Upper lobe of left lung (tissue), 6 donors: ENCODE measurements at regions not wholly inside any gene's neighbourhood (a gene's known extent, or its start where the extent isn't known, plus 50 kb on each side); places are given as distances from the start of the nearest gene placed in this dataset.

Experiments
- ATAC-seq, 2 donors: fragments of 200-7000 bp; cut with Tn5 transposase; one replicate each; pipeline ENCODE4 v1.9.1; 2022; ENCODE audit warnings: mild to moderate bottlenecking in 2 of 2, moderate library complexity in 2 of 2; ENCODE audit not compliant: low FRiP score in 2 of 2
- DNase-seq, 2 donors: peaks; one replicate each; pipeline ENCODE4 v3.0.0-alpha.2; 2019 to 2020
- H3K27ac ChIP-seq, 4 donors: fragments of 200-600 bp; sonication (generic); one replicate each; pipeline ENCODE4 v1.5.1; 2016 to 2019
- H3K27me3 ChIP-seq, 4 donors: fragments of 200-600 bp; sonication (generic); one replicate each; pipeline ENCODE4 v1.5.1; 2017 to 2019
- H3K36me3 ChIP-seq, 4 donors: fragments of 200-600 bp; sonication (generic); one replicate each; pipeline ENCODE4 v1.5.1; 2016 to 2019
- H3K4me1 ChIP-seq, 4 donors: fragments of 200-600 bp; sonication (generic); one replicate each; pipeline ENCODE4 v1.5.1; 2018 to 2019
- H3K4me3 ChIP-seq, 4 donors: fragments of 200-600 bp; sonication (generic); one replicate each; pipeline ENCODE4 v1.5.1; 2017 to 2019; ENCODE audit warnings: mild to moderate bottlenecking in 2 of 4, moderate library complexity in 1 of 4
- H3K9me3 ChIP-seq, 4 donors: fragments of 200-600 bp; sonication (generic); one replicate each; pipeline ENCODE4 v1.5.1; 2018 to 2019
- CTCF ChIP-seq, 6 experiments: fragments of 450-650 bp in 4 of 6; fragments of 200-600 bp in 2 of 6; sonication (generic) in 2 of 6; IDR thresholded peaks; one replicate each; pipeline ENCODE4 v1.5.1; 2016 to 2019; ENCODE audit warnings: antibody characterized with exemption in 6 of 6
- EP300 ChIP-seq, 4 donors: sonication (generic); formaldehyde crosslinking; IDR thresholded peaks; one replicate each; pipeline ENCODE4 v1.5.1; 2017; ENCODE audit warnings: antibody characterized with exemption in 4 of 4, control low read depth in 2 of 4
- POLR2A ChIP-seq, 4 donors: fragments of 450-650 bp; IDR thresholded peaks; one replicate each; pipeline ENCODE4 v1.5.1; 2016 to 2017; ENCODE audit warnings: antibody characterized with exemption in 4 of 4, mild to moderate bottlenecking in 2 of 4
- POLR2AphosphoS5 ChIP-seq, 2 donors: sonication (generic); formaldehyde crosslinking; IDR thresholded peaks; one replicate each; pipeline ENCODE4 v1.5.1; 2017; ENCODE audit warnings: antibody characterized with exemption in 2 of 2
- WGBS, 2 donors: methylation state at CpG; one replicate each; pipeline ENCODE4 v1.1.5; 2017 to 2018; 5-methylcytosine and 5-hydroxymethylcytosine counted together
- donor health status: DM: no; HTN: no; CAD: no; lungs with moderate emphysema.
- donor health status: DM: no; HTN: yes; CAD: no; lungs with severe emphysema.

DNA sequence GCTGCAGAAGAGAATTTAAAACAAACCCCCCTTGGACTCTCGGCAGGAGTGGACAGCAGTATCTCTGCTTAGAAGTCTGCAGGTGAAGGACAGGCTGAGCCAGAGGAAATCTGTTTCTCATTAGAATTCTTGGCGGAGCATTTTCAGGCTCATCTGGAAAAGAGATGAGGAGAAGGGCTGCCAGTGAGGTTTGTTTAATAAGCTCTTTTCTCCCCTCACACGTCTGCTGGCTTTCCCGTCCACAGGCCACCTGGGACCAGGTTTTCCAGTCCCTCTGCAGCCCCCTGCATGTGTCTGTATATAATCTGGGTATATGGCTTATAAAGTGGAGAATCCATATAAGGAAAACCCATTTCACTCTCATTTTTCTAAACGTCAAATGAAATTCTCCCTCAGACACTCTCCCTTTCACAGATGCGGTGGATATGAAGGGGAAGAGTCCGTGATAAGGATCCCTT is 155.4 kb upstream of the TPM1 start:
- Histone ChIP-seq H3K9me3 (no peaks in the 10 kb centered on the region), H3K4me3 (no peak overlapping the region), H3K4me1 (peaks cover 0 to 5% (median 1%) of the 10 kb centered on the region in 4 donors), H3K36me3 (no peaks in the 10 kb centered on the region), H3K27me3 (no peaks in the 10 kb centered on the region), H3K27ac (no peak overlapping the region)
- DNase-seq (no peak), ATAC-seq (no peak)
- 68% methylated on average over 7 of the region's 7 CpGs for WGBS, 2 donors
- TF ChIP-seq POLR2A (IDR thresholded peaks at IDR 0.05) (no peak), CTCF (IDR thresholded peaks at IDR 0.05) (no peak)

- Histone ChIP-seq H3K27ac (no peak overlapping the region), H3K9me3 (no peaks in the 10 kb centered on the region), H3K27me3 (no peaks in the 10 kb centered on the region), H3K4me1 (peaks cover 0 to 5% (median 1%) of the 10 kb centered on the region in 4 donors), H3K36me3 (no peaks in the 10 kb centered on the region), H3K4me3 (no peak overlapping the region)
- DNase-seq (no peak), ATAC-seq (no peak)
- 79 to 100% methylated on average over 3 of the region's 3 CpGs for WGBS, 2 donors
- TF ChIP-seq POLR2AphosphoS5 (IDR thresholded peaks at IDR 0.05) = no peak
- no peak for TF ChIP-seq CTCF (IDR thresholded peaks at IDR 0.05)
- no peak for TF ChIP-seq POLR2A (IDR thresholded peaks at IDR 0.05)
- TF ChIP-seq EP300 (IDR thresholded peaks at IDR 0.05) = no peak
Measured at GRCh38 chr15:62888623-62889022, 153.9 kb upstream of the TPM1 start.

GRCh38 chr15:62889141-62889661 is 153.3 kb upstream of the TPM1 start:
- no peak overlapping the region for H3K27ac ChIP-seq
- WGBS, 2 donors = 87% methylated on average over 7 of the region's 7 CpGs

GRCh38 chr15:62889734-62890505 is 152.6 kb upstream of the TPM1 start:
- DNase-seq = no peak

More at GRCh38 chr15:62889141-62889661, 153.3 kb upstream of the TPM1 start:
- no peak overlapping the region for H3K4me3 ChIP-seq
- ATAC-seq = no peak
- peaks cover 0 to 5% (median 1%) of the 10 kb centered on the region in 4 donors for H3K4me1 ChIP-seq
- H3K27me3 ChIP-seq = no peaks in the 10 kb centered on the region
- no peak for DNase-seq
- TF ChIP-seq POLR2A (IDR thresholded peaks at IDR 0.05) = no peak
- H3K9me3 ChIP-seq = no peaks in the 10 kb centered on the region
- H3K36me3 ChIP-seq = no peaks in the 10 kb centered on the region

More at GRCh38 chr15:62889734-62890505, 152.6 kb upstream of the TPM1 start:
- Histone ChIP-seq H3K27me3 (no peaks in the 10 kb centered on the region), H3K36me3 (no peaks in the 10 kb centered on the region), H3K4me3 (no peak overlapping the region), H3K27ac (no peak overlapping the region), H3K9me3 (no peaks in the 10 kb centered on the region), H3K4me1 (peaks cover 0 to 5% (median 1%) of the 10 kb centered on the region in 4 donors)
- peak in 1 of 2 donors; percentile 84 for ATAC-seq
- TF ChIP-seq CTCF (IDR thresholded peaks at IDR 0.05) (no peak), POLR2A (IDR thresholded peaks at IDR 0.05) (no peak), POLR2AphosphoS5 (IDR thresholded peaks at IDR 0.05) (no peak), EP300 (IDR thresholded peaks at IDR 0.05) (no peak)
- WGBS, 2 donors = 58 to 59% methylated on average over 5 of the region's 5 CpGs
